ENCODE measurements at regions not wholly inside any gene's neighbourhood (a gene's known extent, or its start where the extent isn't known, plus 50 kb on each side); places are given as distances from the start of the nearest gene placed in this dataset.
"Not testable (repeated sequence)": the region's sequence is repeated elsewhere in the genome, so short reads cannot be mapped to it uniquely, and the experiment has no call there.

DNA sequence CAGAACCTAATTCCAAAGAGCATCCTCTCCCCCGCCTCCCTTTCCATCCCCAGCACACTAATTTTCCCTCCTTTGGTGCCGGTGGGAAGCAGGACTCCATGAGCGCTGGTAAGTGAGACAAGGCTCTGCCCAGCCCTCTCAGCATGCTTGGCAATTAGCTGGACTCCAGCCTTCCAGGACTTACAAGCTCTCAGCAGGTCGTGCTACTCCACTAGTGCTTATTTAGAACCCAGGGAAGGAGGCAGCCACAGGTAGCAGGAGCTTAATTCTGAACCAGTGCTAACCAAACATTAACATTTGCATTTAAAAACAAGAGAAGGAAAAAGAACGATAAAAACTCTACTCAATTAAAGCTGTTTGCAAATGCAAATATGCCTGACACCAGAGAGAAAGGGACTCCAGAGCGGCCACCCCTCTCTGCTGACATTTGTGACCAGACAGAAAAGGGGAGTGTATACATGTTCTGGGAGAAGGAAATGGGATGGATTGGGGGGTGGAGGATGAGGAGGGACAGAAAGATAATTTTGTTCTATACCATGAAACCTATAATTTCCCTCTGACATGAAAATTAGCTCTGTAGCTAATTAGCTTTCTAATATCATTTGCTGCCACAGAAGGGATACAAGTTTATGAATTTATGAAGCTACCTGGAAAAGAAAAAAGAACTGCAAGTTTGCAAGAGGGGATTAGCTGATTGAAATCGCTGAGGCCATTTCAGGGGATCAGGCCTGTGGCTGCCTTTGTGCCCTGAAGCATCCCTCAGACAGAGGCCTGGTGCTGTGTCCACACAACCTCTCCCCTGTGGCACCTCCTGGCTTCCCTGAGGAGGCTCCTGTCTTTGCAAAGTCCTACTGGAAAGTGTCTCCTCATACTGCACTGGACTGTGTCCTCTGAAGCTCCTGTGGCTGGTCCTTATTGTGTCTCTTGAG, 266.3 kb downstream of the SEC61B start:
- no peak for DNase-seq (ENCODE audit: low read depth)

DNA sequence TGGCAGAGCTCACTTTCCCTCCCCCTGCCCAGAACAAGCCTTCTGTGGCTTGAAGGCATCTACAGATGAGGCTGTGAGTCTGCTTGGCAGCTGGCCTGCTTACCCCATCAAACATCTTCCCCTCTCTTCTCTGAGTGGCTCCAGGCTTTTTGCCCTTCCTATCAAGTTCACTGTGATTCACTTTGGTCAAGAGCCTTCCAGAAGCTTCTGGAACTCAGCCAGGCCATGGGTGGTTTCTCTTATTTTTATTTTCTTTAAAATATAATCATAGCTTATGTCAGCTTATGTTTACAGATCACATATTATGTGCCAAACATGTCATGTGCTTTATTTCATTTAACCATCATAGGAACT, 267.0 kb downstream of the SEC61B start:
- no peak for DNase-seq (ENCODE audit: low read depth)

GRCh38 chr9:99490729-99491128, 268.6 kb downstream of the SEC61B start:
- no peak for DNase-seq (ENCODE audit: low read depth)

DNA sequence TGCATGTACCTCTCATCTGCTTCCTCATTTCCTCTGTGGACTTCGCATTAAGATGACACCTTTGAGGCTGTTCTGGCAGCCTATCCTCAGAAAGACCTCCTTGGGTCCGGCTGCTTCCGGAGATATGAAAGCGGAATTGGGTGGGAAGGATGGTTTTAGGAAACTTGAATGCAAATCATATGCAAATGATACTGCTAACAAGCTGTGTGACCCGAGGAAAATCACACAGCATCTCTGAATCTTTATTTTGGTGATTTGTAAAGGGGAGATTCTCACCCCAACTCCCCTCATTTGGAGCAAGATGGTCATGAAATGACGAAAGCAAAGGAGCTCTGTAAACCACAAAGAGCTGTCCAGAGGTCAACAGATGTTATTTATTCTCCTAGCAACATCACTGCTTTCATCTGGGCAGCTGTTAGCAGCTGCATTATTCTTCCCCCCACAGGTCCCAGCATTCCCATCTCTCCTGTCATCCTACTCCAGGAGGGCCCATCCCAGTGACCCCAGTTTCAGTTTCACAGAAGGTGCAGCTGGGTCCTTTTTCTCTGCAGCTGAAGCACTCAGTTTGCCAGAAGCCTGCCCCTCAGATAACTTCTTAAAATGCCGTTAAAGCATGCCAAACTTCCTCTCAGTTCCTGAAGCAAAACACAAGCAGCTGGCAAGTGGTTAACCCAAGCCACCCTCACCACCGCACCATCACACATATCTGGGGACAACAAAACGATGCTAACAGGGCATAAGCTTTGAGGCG, 269.5 kb downstream of the SEC61B start:
- DNase-seq (ENCODE audit: low read depth) = no peak

DNA sequence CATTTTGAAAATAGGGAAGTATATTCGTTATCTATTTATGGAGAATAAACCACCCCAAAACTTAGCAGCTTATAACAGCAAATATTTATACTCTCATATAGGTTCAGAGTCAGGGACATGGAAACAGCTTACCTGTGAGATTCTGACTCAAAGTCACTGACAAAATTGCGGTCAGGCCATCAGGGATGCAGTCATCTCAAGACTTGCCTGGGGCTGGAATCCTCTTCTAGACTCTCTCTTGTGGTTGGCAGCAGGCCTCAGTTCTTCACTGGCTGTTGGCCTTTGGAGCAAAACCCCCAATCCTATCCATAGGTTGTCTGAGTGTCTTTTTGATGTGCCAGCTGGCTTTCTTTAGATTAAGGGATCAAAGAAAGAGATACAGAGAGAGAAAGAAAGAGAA, 275.6 kb downstream of the SEC61B start:
- no peak for DNase-seq (ENCODE audit: low read depth)

DNA sequence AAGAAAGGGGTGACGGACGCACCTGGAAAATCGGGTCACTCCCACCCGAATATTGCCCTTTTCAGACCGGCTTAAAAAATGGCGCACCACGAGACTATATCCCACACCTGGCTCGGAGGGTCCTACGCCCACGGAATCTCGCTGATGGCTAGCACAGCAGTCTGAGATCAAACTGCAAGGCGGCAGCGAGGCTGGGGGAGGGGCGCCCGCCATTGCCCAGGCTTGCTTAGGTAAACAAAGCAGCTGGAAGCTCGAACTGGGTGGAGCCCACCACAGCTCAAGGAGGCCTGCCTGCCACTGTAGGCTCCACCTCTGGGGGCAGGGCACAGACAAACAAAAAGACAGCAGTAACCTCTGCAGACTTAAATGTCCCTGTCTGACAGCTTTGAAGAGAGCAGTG, 276.9 kb downstream of the SEC61B start:
- DNase-seq (ENCODE audit: low read depth) = not testable (repeated sequence)

GRCh38 chr9:99505936-99506335, 283.9 kb downstream of the SEC61B start:
- DNase-seq (ENCODE audit: low read depth) = no peak

DNA sequence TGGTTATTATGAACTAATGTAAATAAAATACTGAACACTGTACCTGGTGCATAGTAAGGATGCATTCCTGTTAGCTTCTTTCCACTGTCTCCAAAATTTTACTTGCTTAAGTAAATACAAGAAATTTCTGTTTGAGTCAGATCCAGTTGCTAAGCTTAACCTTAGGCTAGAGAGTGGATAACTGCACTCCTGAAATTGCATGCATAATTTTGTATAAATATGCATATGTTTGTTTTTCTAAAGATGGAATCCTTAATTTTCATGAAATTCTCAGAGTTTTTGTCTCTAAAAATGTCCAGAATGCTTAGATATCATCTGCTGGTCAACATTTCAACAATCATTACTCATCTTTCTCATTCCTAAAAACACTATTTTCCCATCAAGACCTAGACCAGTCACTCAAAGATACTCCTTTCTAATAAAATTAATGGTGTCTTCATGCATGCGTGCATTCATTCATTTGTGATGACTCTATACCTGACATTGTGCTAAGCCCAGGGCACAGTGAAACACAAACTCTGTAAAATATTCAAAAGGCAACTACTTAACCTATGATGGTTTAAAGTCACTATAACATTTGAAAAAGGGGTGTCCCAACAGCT, 284.8 kb downstream of the SEC61B start:
- no peak for DNase-seq (ENCODE audit: low read depth)

GRCh38 chr9:99509065-99509745, 287.1 kb downstream of the SEC61B start:
- no peak for DNase-seq (ENCODE audit: low read depth)

DNA sequence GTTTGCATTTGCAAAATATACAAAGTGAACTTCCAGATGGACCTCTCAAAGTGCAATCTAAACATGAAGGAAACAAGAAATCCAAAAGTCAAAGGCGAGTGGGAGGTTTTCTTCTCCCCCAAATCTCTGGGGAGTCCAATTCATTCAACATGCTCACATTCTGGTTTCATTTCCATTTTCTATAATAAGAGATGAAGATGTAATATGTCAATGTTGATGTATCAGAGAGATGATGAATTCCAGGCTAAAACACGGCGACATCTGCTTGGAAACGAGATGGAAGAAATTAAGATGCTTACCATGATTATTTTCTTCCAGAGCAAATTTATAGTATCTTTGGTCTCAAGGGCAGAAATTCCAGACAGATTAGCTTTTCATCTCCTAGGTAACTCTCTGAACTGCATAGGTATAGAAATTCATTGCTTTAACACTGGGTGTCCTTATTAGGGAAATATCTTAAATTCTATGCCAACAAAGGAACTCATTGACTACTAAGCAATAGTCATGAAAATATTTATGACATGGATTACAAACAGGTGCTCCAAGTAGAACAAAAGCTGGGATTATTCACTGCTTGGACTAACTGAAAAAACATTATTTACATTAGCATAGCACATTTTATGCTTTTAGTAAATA, 287.9 kb downstream of the SEC61B start:
- DNase-seq (ENCODE audit: low read depth) = no peak

GRCh38 chr9:99511723-99512122, 289.6 kb downstream of the SEC61B start:
- no peak for DNase-seq (ENCODE audit: low read depth)

- DNase-seq (ENCODE audit: low read depth) = no peak
These were observed 291.5 kb downstream of the SEC61B start for GRCh38 chr9:99513441-99514112.

DNA sequence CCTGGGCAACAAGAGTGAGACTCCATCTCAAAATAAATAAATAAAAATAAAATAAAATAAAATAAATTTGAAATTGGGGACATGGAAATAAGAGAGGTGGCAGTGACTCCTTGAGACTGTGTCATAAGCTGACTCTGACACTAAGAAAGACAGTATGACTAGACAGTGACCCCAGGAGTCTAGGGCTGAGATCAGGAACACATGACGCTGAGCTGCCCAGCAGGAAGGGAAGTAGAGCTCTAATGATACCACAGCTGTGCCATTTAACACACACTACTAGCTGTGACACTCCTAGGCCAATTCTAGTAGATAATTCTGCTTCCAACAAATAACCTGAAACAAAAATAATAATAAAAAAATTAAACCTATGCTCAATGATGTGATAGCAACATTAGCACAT, 293.0 kb downstream of the SEC61B start:
- no peak for DNase-seq (ENCODE audit: low read depth)

DNA sequence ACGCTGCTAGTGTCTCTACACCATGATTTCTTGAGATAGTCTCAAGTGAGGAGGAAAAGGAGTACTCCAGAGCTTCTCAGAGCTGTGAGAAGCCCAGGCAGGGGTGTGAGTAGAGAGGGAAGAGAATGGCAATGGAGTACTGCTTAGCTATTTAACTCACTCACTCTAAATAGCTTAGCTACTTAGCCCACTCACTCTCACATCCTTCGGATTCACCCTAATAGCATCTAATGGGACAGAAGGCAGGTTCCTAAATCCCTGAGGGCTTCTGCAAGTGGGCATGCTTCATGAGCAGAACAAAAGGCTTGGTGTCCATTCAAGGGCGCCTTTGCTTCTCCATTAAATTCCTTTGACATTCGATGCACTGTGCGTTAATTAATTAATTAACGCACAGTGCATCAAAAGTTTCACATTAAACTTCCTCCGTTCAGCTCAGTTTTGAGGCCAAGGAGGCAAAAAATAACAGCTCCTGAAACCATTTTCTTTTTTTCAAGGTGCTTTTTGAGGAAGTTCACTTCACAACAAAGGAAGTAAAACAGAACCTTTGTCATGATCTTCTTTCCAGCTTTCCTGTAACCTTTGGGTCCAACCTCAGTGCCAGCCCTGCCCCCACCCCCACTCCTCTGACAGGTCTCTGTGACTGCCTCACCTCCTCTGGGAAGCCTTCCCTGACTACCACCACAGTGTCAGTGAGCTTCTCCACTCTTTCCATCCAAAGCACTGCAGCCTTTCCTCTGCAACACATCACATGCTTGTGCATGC, 294.0 kb downstream of the SEC61B start:
- no peak for DNase-seq (ENCODE audit: low read depth)

GRCh38 chr9:99516657-99517049, 294.6 kb downstream of the SEC61B start:
- no peak for DNase-seq (ENCODE audit: low read depth)

DNA sequence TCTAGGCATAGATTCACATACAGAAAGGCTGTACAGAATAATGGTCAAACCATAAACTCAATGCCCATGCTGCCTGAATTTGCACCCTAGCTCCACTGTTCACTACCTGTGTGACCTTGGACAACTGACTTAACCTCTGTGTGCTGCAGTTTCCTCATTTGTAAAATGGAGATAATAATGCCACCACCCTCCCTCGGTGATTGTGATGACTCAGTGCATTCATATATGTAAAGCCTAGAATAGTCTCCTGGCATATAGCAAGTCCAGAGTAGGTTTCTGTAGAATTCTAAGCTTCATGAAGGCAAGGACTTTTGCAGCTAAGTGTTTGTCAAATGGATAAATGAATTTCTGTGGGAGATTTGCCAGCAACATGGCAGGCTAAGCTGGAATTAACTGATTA, 297.8 kb upstream of the NR4A3 start:
- DNase-seq (ENCODE audit: low read depth) = no peak

- DNase-seq (ENCODE audit: low read depth) = no peak
These were observed 290.4 kb upstream of the NR4A3 start for GRCh38 chr9:99531313-99531712.

GRCh38 chr9:99533421-99533820, 288.3 kb upstream of the NR4A3 start:
- DNase-seq (ENCODE audit: low read depth) = no peak

GRCh38 chr9:99537996-99538395, 283.7 kb upstream of the NR4A3 start:
- no peak for DNase-seq (ENCODE audit: low read depth)

DNA sequence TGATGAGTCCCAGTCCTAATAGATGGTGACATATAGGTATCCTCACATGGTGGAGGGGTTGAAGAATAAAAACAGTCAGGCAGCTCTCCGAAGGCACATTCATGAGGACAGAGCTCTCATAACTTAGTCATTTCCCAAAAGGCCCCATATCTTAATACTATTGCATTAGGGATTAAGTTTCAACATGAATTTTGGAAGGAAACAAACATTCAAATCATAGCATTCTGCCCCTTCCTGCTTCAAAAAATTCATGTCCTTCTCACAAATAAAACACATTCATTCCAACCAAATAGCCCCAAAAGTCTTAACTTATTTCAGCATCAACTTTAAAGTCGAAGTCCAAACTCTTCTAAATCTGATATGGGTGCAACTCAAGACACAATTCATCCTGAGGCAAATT, 277.2 kb upstream of the NR4A3 start:
- DNase-seq (ENCODE audit: low read depth) = no peak

DNA sequence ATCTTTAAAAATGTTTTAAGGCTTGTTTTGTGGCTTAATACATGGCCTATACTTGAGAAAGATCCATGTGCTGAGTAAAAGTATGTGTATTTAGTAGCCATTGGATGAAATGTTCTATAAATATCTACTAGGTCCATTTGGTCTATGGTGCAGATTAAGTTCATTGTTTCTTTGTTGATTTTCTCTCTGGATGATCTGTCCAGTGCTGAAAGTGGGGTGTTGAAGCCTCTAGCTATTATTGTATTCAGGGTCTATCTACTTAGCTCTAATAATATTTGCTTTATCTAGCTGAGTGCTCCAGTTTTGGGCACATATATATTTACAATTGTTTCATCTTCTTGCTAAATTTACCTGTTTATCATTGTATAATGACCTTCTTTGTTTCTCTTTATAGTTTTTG, 272.2 kb upstream of the NR4A3 start:
- DNase-seq (ENCODE audit: low read depth) = no peak

Measured in activated gamma-delta T cell treated with anti-CD3 and anti-CD28 coated beads, Interleukin-2, amount 50 U/mL, for 16 hours (primary cell).